ENCODE measurements at regions not wholly inside any gene's neighbourhood (a gene's known extent, or its start where the extent isn't known, plus 50 kb on each side); places are given as distances from the start of the nearest gene placed in this dataset.

DNA sequence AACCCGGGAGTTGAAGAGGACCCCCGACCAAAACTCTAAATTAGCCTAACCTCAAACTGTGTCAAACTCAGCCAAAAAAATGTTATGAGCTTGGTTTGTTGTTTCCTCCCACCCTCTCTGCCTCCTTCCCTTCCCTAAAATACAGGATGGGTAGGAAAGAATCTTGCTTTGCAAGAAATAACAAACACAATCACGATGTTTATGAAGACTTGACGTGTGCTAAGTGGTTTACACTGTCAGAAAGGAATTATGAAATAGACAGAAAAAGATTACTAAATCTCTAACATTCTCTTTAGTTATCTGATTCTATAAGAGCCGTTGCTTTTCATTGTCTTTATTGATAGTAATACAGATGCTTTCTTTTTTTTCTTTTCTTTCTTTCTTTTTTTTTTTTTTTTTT, 285.1 kb downstream of the BMP7 start:
- H3K9me3 ChIP-seq (ENCODE audit: control insufficient read depth, insufficient read depth, low read length) = no peaks in the 10 kb centered on the region
- no peak for DNase-seq (ENCODE audit: low read depth, low spot score)
- H3K27ac ChIP-seq (ENCODE audit: low read depth, low read length) = no peak overlapping the region
- no peak overlapping the region for H3K4me3 ChIP-seq (ENCODE audit: low read depth, low read length)
- no peaks in the 10 kb centered on the region for H3K27me3 ChIP-seq (ENCODE audit: control insufficient read depth, insufficient read depth, low read length)
- ChIA-PET CTCF (no interaction called here), POLR2A (no interaction called here)
- TF ChIP-seq, protein P1, sequence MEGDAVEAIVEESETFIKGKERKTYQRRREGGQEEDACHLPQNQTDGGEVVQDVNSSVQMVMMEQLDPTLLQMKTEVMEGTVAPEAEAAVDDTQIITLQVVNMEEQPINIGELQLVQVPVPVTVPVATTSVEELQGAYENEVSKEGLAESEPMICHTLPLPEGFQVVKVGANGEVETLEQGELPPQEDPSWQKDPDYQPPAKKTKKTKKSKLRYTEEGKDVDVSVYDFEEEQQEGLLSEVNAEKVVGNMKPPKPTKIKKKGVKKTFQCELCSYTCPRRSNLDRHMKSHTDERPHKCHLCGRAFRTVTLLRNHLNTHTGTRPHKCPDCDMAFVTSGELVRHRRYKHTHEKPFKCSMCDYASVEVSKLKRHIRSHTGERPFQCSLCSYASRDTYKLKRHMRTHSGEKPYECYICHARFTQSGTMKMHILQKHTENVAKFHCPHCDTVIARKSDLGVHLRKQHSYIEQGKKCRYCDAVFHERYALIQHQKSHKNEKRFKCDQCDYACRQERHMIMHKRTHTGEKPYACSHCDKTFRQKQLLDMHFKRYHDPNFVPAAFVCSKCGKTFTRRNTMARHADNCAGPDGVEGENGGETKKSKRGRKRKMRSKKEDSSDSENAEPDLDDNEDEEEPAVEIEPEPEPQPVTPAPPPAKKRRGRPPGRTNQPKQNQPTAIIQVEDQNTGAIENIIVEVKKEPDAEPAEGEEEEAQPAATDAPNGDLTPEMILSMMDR (IDR thresholded peaks at IDR 0.05; ENCODE audit: low read depth, low read length) = no peak

DNA sequence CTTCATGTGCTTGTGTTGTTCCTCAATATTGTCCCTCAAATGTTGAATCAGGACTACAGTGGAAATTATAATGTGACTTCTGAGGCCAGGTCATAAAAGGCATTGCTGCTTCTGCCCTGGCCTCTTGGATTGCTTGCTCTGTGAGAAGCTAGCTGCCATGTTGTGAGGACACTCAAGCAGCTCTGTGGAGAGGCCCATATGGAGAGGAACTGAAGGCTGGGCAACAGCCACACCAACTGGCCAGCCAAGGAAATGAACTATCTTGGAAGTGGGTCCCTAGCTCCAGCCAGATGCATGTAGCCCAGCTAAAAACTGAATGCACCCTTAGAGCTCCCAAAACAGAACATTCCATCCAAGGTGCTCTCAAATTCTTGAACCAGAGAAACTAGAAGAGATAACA, 282.6 kb downstream of the BMP7 start:
- no peak overlapping the region for H3K27ac ChIP-seq (ENCODE audit: low read depth, low read length)
- TF ChIP-seq, protein P1 (IDR thresholded peaks at IDR 0.05; ENCODE audit: low read depth, low read length) = no peak
- POLR2A ChIA-PET = no interaction called here
- CTCF ChIA-PET = no interaction called here
- no peaks in the 10 kb centered on the region for H3K27me3 ChIP-seq (ENCODE audit: control insufficient read depth, insufficient read depth, low read length)
- H3K9me3 ChIP-seq (ENCODE audit: control insufficient read depth, insufficient read depth, low read length) = no peaks in the 10 kb centered on the region
- H3K4me3 ChIP-seq (ENCODE audit: low read depth, low read length) = no peak overlapping the region
- no peak for DNase-seq (ENCODE audit: low read depth, low spot score)

DNA sequence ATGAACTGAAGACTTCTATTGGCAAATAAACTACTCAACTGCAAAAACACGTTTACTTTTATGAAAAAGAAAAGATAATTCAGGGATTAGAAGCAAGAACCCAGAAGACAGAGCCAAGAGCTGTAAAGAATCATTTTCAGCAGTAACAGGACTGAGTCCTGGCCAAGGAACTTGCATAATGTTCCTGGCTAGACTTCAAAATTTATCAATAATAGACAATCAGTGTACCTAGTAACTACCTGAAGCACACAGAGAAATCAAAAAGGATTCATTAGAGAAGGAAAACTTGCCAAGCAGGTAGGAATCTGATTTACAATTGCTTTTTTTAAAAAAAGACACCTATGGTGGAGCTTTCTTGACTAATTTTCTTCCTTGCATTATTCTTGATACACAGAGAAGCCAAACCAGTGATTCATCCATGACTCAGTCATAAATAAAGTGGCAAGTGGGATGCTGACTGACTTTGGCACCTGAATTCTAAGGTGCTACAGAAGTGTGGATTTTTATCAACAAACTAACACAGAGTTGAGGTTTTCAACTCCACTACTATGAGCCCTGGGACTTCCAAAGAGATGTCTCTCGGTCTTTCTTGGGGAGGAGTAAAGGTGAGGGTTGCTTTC, 281.3 kb downstream of the BMP7 start:
- ChIA-PET CTCF (interaction anchor here (0.8 to 1.5 kb wide), 2 partner anchors 10 to 434 kb away, joined by 3 read pairs; no protein-coding TSS in a partner anchor), POLR2A (no interaction called here)
- Histone ChIP-seq H3K27ac (ENCODE audit: low read depth, low read length) (no peak overlapping the region), H3K9me3 (ENCODE audit: control insufficient read depth, insufficient read depth, low read length) (no peaks in the 10 kb centered on the region), H3K27me3 (ENCODE audit: control insufficient read depth, insufficient read depth, low read length) (no peaks in the 10 kb centered on the region), H3K4me3 (ENCODE audit: low read depth, low read length) (no peak overlapping the region)
- no peak for DNase-seq (ENCODE audit: low read depth, low spot score)
- TF ChIP-seq, protein P1 (IDR thresholded peaks at IDR 0.05; ENCODE audit: low read depth, low read length) = no peak

DNA sequence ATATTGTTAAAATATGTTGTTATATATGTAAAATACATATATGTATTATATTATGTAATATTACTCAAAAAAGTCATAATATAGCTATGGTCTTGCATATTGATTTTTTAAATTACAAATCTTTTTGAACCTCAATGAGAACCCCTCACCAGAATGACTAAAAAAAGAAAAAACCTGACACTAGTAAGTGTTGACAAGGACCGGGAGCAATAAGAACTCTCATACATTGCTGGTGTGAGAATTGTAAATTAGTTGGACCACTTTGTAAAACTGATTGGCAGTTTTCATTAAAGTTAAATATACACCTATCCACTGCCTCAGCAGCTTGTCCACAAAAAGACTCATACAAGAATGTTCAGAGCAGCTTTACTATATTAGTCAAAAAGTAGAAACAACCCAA, 280.0 kb downstream of the BMP7 start:
- CTCF ChIA-PET = interaction anchor here (0.5 to 1.5 kb wide), 2 partner anchors 8 to 417 kb away, joined by 3 to 5 read pairs; no protein-coding TSS in a partner anchor
- POLR2A ChIA-PET = no interaction called here
- H3K27ac ChIP-seq (ENCODE audit: low read depth, low read length) = no peak overlapping the region
- DNase-seq (ENCODE audit: low read depth, low spot score) = no peak
- TF ChIP-seq, protein P1 (IDR thresholded peaks at IDR 0.05; ENCODE audit: low read depth, low read length) = no peak
- no peaks in the 10 kb centered on the region for H3K27me3 ChIP-seq (ENCODE audit: control insufficient read depth, insufficient read depth, low read length)
- no peak overlapping the region for H3K4me3 ChIP-seq (ENCODE audit: low read depth, low read length)
- H3K9me3 ChIP-seq (ENCODE audit: control insufficient read depth, insufficient read depth, low read length) = no peaks in the 10 kb centered on the region

GRCh38 chr20:56986931-56987720, 279.3 kb downstream of the BMP7 start:
- CTCF ChIA-PET = interaction anchor here (0.5 to 1.5 kb wide), 2 partner anchors 8 to 418 kb away, joined by 3 to 5 read pairs; no protein-coding TSS in a partner anchor
- POLR2A ChIA-PET = no interaction called here

More at GRCh38 chr20:56986931-56987720, 279.3 kb downstream of the BMP7 start:
- Histone ChIP-seq H3K9me3 (ENCODE audit: control insufficient read depth, insufficient read depth, low read length) (no peaks in the 10 kb centered on the region), H3K27me3 (ENCODE audit: control insufficient read depth, insufficient read depth, low read length) (no peaks in the 10 kb centered on the region), H3K27ac (ENCODE audit: low read depth, low read length) (no peak overlapping the region), H3K4me3 (ENCODE audit: low read depth, low read length) (no peak overlapping the region)
- no peak for DNase-seq (ENCODE audit: low read depth, low spot score)
- TF ChIP-seq, protein P1 (IDR thresholded peaks at IDR 0.05; ENCODE audit: low read depth, low read length) = no peak

All from AG04450 (cell line).